ENCODE measurements at regions not wholly inside any gene's neighbourhood (a gene's known extent, or its start where the extent isn't known, plus 50 kb on each side); places are given as distances from the start of the nearest gene placed in this dataset.
A peak's percentile ranks its signal among the peaks of the same experiment; 100 is the strongest.

DNA sequence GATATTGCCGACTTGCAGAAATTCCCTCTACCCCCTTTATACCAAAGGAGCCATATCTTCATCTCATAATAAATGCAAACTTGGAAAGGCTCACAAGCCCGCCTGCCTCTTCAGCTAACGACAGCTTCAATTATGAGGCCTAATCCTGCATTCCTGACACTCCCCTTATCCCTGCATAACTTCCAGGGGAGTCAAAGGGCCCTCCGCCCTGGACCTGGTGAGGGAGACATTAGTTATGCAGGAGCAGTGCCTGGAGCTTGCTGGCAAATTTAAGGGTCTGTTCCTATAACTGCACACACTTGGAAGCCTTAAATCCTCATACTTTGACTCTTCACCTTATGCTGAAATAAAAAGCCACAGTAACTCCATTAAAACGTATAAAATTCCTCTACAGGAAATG lies 617.9 kb downstream of the BNC2 start:
- no peak overlapping the region for H3K4me2 ChIP-seq (ENCODE audit: insufficient read depth, low read length)
- no peak for DNase-seq (ENCODE audit: insufficient read length, low spot score, missing footprints)

DNA sequence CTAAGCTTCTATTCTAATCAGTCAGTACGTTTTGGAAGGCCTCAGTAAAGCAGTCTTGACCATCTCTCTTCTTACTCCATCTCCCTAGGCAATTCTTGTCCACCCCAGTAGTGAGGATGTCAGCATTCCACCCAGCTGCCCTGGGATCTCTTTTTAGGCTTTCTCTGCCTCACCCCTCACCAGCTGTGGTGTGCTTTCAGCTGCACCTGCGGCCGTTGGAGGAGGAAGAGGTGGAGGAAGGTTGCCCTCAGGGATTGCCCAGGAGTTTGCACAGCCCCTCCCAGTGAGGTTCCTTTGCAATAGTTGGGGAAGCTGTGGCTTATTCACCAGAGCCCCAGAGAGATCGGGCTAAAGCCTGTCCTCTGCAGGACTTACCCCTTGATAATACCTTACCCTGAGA lies 615.8 kb downstream of the BNC2 start:
- Histone ChIP-seq H3K4me3 (ENCODE audit: insufficient read depth, low read length) (no peak overlapping the region), H2AFZ (ENCODE audit: low read length) (no peak overlapping the region), H3K4me1 (ENCODE audit: insufficient read depth, low read length) (no peaks in the 10 kb centered on the region), H3K79me2 (ENCODE audit: insufficient read depth, low read length) (no peaks in the 10 kb centered on the region), H3K27ac (ENCODE audit: low read depth, low read length) (no peak overlapping the region), H3K36me3 (ENCODE audit: insufficient read depth, low read length) (no peaks in the 10 kb centered on the region), H3K9me3 (ENCODE audit: low read depth, low read length) (no peaks in the 10 kb centered on the region), H3K4me2 (ENCODE audit: insufficient read depth, low read length) (no peak overlapping the region), H4K20me1 (ENCODE audit: insufficient read depth, low read length) (no peaks in the 10 kb centered on the region), H3K27me3 (ENCODE audit: insufficient read depth, low read length) (no peaks in the 10 kb centered on the region)
- no peak for DNase-seq (ENCODE audit: insufficient read length, low spot score, missing footprints)
- TF ChIP-seq, protein P1, sequence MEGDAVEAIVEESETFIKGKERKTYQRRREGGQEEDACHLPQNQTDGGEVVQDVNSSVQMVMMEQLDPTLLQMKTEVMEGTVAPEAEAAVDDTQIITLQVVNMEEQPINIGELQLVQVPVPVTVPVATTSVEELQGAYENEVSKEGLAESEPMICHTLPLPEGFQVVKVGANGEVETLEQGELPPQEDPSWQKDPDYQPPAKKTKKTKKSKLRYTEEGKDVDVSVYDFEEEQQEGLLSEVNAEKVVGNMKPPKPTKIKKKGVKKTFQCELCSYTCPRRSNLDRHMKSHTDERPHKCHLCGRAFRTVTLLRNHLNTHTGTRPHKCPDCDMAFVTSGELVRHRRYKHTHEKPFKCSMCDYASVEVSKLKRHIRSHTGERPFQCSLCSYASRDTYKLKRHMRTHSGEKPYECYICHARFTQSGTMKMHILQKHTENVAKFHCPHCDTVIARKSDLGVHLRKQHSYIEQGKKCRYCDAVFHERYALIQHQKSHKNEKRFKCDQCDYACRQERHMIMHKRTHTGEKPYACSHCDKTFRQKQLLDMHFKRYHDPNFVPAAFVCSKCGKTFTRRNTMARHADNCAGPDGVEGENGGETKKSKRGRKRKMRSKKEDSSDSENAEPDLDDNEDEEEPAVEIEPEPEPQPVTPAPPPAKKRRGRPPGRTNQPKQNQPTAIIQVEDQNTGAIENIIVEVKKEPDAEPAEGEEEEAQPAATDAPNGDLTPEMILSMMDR (IDR thresholded peaks at IDR 0.05; ENCODE audit: extremely low read depth, low read depth, low read length), result no peak

More for the DNA sequence above, 617.9 kb downstream of the BNC2 start:
- Histone ChIP-seq H3K79me2 (ENCODE audit: insufficient read depth, low read length) (no peaks in the 10 kb centered on the region), H3K4me3 (ENCODE audit: insufficient read depth, low read length) (no peak overlapping the region), H3K27ac (ENCODE audit: low read depth, low read length) (no peak overlapping the region), H3K36me3 (ENCODE audit: insufficient read depth, low read length) (no peaks in the 10 kb centered on the region), H3K4me1 (ENCODE audit: insufficient read depth, low read length) (peaks cover 5% of the 10 kb centered on the region), H3K27me3 (ENCODE audit: insufficient read depth, low read length) (no peaks in the 10 kb centered on the region), H2AFZ (ENCODE audit: low read length) (no peak overlapping the region), H4K20me1 (ENCODE audit: insufficient read depth, low read length) (no peaks in the 10 kb centered on the region), H3K9me3 (ENCODE audit: low read depth, low read length) (no peaks in the 10 kb centered on the region)
- TF ChIP-seq, protein P1 (IDR thresholded peaks at IDR 0.05; ENCODE audit: extremely low read depth, low read depth, low read length), result no peak

DNA sequence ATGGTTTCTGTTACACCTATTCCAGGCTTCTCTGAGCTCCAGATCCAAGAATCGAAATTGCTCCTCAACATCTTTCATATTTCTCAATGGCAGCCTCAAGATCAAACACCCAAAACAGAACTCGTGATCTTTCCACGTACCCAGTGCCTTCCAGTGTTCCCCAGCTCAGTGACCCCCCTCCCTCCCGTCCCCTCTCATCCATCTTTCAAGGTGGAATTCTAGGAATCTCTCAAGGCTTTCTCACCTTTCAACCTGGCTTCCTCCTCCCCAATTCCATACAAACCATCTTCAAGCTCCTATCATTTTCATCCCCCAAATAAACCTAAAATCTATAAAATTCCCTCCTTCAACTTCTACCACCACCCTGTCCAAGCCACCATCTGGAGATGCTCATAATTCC lies 615.3 kb downstream of the BNC2 start:
- Histone ChIP-seq H2AFZ (ENCODE audit: low read length) (no peak overlapping the region), H3K27me3 (ENCODE audit: insufficient read depth, low read length) (no peaks in the 10 kb centered on the region), H3K4me1 (ENCODE audit: insufficient read depth, low read length) (no peaks in the 10 kb centered on the region), H3K36me3 (ENCODE audit: insufficient read depth, low read length) (no peaks in the 10 kb centered on the region), H3K79me2 (ENCODE audit: insufficient read depth, low read length) (no peaks in the 10 kb centered on the region), H3K4me3 (ENCODE audit: insufficient read depth, low read length) (no peak overlapping the region), H4K20me1 (ENCODE audit: insufficient read depth, low read length) (no peaks in the 10 kb centered on the region), H3K27ac (ENCODE audit: low read depth, low read length) (no peak overlapping the region), H3K9me3 (ENCODE audit: low read depth, low read length) (no peaks in the 10 kb centered on the region), H3K4me2 (ENCODE audit: insufficient read depth, low read length) (no peak overlapping the region)
- no peak for DNase-seq (ENCODE audit: insufficient read length, low spot score, missing footprints)
- TF ChIP-seq, protein P1 (IDR thresholded peaks at IDR 0.05; ENCODE audit: extremely low read depth, low read depth, low read length), result no peak

DNA sequence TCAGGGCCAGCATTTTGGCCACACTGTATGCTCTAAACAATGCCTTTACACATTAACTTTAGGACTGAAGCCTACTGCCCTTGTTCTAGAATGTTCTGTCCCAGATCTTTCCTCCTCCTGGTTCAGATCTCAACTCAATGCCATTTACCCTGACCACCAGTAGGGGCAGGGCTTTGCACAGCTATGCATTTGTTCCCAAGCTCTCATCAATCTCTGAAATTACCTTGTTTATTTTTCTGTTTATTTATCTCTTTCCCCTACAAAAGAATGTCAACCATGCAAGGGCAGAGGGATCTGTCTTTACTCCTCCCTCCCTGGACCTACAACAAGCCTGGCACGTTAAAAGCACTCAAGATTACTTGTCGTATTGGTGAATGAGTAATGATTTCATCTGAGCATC lies 612.9 kb downstream of the BNC2 start:
- TF ChIP-seq, protein P1 (IDR thresholded peaks at IDR 0.05; ENCODE audit: extremely low read depth, low read depth, low read length), result peak; percentile 69
- DNase-seq (ENCODE audit: insufficient read length, low spot score, missing footprints), result peak; percentile 39
- Histone ChIP-seq H3K9me3 (ENCODE audit: low read depth, low read length) (no peaks in the 10 kb centered on the region), H3K27me3 (ENCODE audit: insufficient read depth, low read length) (no peaks in the 10 kb centered on the region), H3K4me2 (ENCODE audit: insufficient read depth, low read length) (no peak overlapping the region), H3K4me3 (ENCODE audit: insufficient read depth, low read length) (no peak overlapping the region), H2AFZ (ENCODE audit: low read length) (no peak overlapping the region), H3K36me3 (ENCODE audit: insufficient read depth, low read length) (no peaks in the 10 kb centered on the region), H3K4me1 (ENCODE audit: insufficient read depth, low read length) (no peaks in the 10 kb centered on the region), H3K79me2 (ENCODE audit: insufficient read depth, low read length) (no peaks in the 10 kb centered on the region), H3K27ac (ENCODE audit: low read depth, low read length) (no peak overlapping the region), H4K20me1 (ENCODE audit: insufficient read depth, low read length) (no peaks in the 10 kb centered on the region)

All from osteoblast (primary cell).